Stimulated activated CD4-positive, alpha-beta T cell treated with anti-CD3 and anti-CD28 coated beads, Interleukin-15, amount 100 ng/mL, for 24 hours (primary cell): ENCODE measurements at regions not wholly inside any gene's neighbourhood (a gene's known extent, or its start where the extent isn't known, plus 50 kb on each side); places are given as distances from the start of the nearest gene placed in this dataset.
"Not testable (repeated sequence)": the region's sequence is repeated elsewhere in the genome, so short reads cannot be mapped to it uniquely, and the experiment has no call there.

Source experiments
- DNase-seq: peaks from one replicate; pipeline ENCODE4 v3.0.0-alpha.2; 2020

DNA sequence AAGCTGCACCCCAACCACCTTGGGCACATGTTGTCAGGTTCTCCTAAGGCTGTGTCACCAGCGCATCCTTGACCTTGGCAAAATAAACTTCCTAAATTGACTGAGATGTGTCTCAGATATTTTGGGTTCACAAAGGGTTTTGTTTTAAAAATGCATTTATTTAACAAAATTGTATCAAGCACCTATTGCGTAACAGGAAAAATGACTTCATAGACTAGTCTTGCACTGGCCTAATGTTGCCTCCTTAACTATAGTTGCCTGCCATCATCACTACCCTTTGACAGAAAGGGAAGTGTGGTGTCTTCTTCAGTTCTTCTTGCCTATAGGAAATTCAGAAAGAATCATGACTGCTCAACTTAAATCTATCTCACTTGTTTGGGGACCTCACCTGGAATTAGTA lies 374.2 kb downstream of the SH2D1A start:
- no peak for DNase-seq

DNA sequence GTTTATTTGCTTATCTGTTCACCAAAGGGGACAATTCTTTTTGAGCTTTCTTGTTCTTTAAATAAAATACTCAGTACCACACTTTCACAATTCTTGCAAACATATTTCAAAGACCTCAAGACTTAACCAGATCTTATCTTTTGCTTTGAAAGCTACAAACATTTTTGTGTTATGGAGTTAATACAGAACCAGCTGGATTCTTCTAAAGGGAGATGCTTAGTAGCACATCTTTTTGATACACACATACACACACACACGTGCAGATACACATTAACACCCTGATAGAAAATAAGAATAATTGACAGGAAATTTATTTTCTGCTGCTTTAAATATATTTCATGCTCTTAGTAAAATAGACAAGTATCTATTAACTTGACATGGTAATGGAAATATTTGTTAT lies 379.1 kb downstream of the SH2D1A start:
- no peak for DNase-seq

DNA sequence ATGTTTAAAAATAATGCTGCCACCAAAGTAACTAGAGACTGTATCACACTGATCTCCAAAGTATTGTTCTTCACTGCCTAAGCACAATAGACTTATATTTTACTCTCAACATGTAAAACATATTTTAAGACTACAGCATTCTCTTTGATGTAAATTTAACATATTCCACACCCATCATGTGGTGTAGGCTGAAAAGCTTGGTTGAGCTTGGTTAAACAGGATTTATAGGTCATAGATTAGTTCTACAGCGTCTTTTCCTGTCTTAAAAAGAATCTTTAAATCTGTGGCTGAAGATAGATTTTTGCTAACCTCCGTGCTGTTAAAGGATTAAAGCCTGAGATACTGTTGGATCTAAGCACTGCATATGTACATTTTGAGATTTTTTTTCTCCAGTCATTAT lies 379.9 kb downstream of the SH2D1A start:
- no peak for DNase-seq

- DNase-seq: no peak
These were observed 380.5 kb downstream of the SH2D1A start for GRCh38 chrX:124726881-124727280.

- DNase-seq: peak; percentile 41
These were observed 390.3 kb downstream of the SH2D1A start for GRCh38 chrX:124736553-124737270.

DNA sequence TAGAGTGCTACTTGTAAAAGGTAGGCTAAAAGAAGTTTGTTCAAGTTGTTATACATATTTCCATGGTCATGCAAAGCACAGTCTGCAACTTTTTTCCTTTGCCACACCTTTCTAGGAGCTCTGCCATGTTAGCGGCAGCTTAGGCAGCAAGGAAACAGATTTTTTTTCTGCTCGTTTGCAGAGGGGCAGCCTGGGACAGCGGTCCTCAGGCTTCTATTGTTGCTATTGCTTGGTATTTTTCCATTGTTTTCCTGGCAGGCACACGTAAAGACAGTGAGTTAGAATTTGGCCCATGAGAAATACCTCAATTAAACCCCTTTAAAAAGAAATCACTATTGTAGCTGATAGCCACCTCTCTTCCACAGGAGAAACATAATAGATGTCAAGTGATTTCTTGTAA lies 391.4 kb downstream of the SH2D1A start:
- no peak for DNase-seq

GRCh38 chrX:124747295-124747694 lies 400.9 kb downstream of the SH2D1A start:
- DNase-seq: no peak

DNA sequence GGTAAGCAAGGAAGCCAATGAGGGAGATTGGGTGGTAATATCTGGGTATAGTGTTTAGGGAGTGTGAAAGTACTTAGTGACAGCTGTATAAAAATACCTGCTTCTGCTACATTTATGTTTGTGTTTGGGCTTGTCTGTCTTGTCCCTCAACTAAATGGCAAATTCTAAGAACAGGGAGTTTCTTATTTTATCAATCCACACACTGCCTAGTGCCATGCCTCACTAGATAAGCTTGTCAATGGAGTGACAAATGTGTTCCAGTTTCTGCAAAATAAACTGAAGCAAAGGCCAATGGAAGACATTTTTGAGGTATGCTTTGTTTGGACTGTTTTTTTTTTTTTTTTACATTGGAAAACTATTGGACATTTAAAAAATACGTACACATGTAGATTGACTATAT lies 418.0 kb downstream of the SH2D1A start:
- DNase-seq: no peak

DNA sequence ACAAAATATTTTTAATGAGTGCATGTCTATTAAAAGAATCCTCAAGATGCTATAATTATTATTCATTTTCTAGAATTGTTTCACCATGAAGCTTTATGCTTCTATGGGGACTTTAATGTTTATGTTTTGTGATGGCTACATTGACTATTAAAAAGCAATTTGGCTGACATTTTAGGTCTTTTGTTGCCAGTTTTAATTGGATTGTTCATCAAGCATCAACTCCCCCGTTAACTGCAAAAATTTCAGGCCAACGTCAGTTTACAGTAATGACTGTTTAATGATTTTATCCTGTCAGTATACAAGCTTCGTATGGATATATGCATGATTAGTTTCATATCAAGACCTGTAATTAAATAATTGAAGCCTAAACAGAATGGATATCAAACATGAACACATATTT lies 422.8 kb downstream of the SH2D1A start:
- no peak for DNase-seq

DNA sequence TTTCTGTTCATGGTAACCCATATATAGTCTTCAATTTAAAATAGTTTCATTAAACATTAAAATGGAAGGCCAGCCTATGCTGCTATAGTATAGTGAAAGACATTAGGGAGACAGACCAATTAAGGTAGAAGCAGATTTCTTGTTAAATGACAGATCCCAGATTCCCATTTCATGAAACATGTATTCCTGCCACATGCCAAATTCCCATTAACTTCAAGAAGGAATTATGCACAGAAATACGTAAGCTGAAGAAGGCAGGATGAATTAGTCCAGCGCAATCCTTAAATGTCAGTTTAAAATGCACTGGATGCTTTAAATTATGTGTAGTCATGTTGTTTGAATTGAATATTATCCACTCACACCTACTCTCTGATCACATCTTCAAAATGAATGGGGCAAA lies 424.9 kb downstream of the SH2D1A start:
- DNase-seq: no peak

DNA sequence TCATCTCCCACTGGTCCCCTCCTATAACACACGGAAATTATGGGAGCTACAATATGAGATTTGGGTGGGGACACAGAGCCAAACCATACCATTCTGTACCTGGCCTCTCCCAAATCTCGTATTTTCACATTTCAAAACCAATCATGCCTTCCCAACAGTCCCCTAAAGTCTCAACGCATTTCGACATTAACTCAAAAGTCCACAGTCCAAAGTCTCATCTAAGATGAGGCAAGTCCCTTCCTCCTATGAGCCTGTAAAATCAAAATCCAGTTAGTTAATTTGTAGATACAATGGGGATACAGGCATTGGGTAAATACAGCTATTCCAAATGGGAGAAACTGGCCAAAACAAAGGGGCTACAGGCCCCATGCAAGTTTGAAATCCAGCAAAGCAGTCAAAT lies 441.9 kb downstream of the SH2D1A start:
- DNase-seq: not testable (repeated sequence)

GRCh38 chrX:124789874-124790273 lies 443.5 kb downstream of the SH2D1A start:
- not testable (repeated sequence) for DNase-seq

DNA sequence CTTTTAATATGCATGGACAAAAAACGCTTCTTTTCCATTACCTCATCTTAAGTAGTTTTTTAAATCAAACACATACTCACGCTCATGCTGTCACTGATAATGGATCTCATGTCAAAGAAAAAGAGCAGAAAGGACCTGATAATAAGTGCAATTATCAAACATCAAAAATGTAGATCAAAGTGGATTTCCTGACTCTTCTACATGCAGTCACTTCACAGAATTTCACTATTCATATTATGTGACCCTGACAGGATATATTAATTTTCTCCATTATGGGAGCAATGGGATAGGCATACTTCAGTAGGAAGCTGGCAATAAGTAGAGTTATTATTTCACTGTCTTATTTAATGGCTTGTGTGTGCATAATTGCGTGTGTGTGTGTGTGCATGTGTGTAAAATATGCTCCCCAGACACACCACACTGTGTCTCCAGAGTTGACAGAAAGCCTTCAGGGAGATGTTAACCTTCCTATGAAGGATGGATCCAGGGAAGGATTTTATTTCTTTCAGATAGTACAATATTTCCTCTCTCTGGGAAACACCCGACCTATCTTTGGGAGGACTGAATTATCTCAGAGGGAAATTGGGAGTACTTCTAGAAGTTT lies 445.2 kb downstream of the SH2D1A start:
- DNase-seq: no peak

GRCh38 chrX:124796989-124797388 lies 450.6 kb downstream of the SH2D1A start:
- DNase-seq: no peak

- no peak for DNase-seq
These were observed 458.6 kb downstream of the SH2D1A start for GRCh38 chrX:124804962-124805361.

GRCh38 chrX:124805486-124805885 lies 459.1 kb downstream of the SH2D1A start:
- no peak for DNase-seq

DNA sequence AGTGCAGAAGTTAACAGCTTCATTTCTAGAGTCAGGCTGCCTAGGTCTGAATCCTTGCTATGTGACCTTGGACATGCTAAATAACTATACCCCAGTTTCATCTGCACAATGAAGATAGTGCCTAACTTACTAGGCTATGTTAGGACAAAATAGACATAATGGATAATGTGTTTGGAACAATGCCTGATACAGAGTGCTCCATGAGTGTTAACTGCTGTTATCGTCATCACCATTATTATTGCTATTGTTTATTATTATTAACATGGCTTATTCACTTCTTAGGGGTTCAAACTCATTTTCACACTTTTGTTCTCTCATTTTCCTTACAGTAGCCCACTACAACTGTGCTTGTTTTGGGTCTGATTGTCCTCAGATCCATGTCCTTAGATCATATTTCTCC lies 467.7 kb downstream of the SH2D1A start:
- DNase-seq: no peak

GRCh38 chrX:124818033-124818432 lies 471.7 kb downstream of the SH2D1A start:
- DNase-seq: no peak

- no peak for DNase-seq
These were observed 472.4 kb downstream of the SH2D1A start for GRCh38 chrX:124818764-124819163.

DNA sequence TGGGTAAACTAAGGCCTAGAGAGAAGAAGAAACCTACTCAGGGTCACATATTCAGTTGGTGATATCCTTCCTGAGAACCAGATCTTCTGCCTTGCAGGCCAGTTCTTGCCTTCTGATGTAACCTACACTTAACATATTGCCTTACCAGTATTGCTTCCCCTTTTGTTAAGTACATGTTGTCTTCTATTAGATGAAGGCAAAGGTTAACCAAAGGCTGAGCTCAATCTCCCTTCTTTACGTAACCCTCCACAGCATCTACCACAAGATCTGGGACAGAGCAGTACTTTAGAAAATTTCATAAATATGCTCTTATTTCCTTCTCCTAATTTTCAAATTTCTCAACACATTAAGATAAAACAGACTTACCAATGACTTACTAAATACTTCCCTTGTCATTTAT lies 474.4 kb downstream of the SH2D1A start:
- DNase-seq: no peak

GRCh38 chrX:124827258-124827845 lies 481.0 kb downstream of the SH2D1A start:
- no peak for DNase-seq

DNA sequence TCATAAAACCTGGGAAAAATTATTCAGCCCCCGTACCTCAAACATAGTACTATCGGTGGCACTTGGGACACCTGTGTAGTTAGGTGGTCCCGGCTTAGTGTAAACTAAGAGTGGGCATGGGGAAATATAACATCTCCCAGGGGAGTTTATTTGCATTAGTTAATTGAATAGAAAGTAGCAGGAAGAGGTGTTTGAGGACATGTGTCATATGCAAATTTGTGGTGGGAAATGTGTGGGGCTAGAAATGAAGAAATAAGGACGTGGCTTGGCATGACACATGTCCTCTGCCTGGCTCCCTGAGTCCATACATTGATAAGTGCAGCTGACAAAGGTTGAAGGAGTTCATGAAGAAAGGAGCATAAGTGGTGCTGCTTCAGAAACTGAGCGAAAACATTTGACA lies 483.6 kb downstream of the SH2D1A start:
- DNase-seq: peak; percentile 3

DNA sequence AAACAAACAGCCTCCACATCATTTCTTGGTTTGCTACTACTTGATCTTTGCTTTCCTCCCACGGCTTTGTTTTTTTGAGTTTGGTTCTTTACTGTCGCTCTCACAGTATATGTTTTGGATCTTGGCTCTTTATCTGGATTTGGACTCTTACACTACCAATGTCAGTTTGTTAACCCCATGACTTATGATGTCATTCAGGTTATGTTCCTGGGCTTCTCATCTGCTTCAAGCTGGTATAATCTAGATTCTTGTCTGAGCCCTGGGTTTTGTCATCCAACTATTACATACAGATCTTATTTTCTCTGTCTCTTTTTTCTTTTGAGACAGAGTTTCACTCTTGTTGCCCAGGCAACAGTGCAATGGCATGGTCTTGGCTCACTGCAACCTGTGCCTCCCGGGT lies 482.9 kb upstream of the TEX13C start:
- DNase-seq: no peak

- DNase-seq: no peak
These were observed 477.5 kb upstream of the TEX13C start for GRCh38 chrX:124842205-124842604.

DNA sequence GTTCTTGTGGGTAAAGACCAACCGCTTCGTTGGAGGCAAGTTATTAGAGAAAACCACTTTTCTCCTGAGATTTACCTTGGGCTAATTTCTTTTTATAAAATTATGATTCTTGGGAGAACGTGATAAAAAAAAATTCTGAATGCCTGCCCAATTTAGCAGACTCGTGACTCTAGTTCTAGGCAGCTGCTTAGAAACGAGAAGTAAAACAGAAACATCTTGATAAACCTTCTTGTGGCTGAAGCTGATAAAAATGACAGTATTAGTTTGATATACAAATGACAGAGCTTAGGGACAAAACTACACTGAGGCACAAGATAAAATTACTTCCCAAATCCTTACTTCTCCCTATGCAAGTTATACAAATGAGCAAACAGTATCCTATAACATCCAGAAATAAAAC lies 458.9 kb upstream of the TEX13C start:
- DNase-seq: no peak
